HEK293 (cell line): ENCODE measurements at regions not wholly inside any gene's neighbourhood (a gene's known extent, or its start where the extent isn't known, plus 50 kb on each side); places are given as distances from the start of the nearest gene placed in this dataset.

Experiments used
- CTCF ChIA-PET: fragments of 350-600 bp; formaldehyde crosslinking; extraction: SDS; loops from one replicate; lab custom pipeline; 2021; ENCODE audit warnings: antibody characterized with exemption; lab: Yijun Ruan, JAX
- POLR2A ChIA-PET: fragments of 300-600 bp; formaldehyde crosslinking; extraction: SDS; loops from one replicate; lab custom pipeline; 2020; ENCODE audit warnings: antibody characterized with exemption, inconsistent platforms; lab: Yijun Ruan, JAX
- H3K27ac ChIP-seq: fragments of 200-500 bp; sonication (Bioruptor generic); 2 replicates; pipeline ENCODE4 v1.5.1; 2014; ENCODE audit warnings: low read depth, low read length, control low read depth, inconsistent platforms; ENCODE audit errors: extremely low read depth
- H3K36me3 ChIP-seq, 2 experiments: fragments of 200-500 bp in 1 of 2; sonication (Bioruptor generic) in 1 of 2; 1 replicate in 1 of 2; 2 replicates in 1 of 2; pipeline ENCODE4 v1.5.1; 2014 to 2017; ENCODE audit warnings: inconsistent platforms in 2 of 2, low read length in 2 of 2; ENCODE audit not compliant: control insufficient read depth in 2 of 2, insufficient read depth in 1 of 2
- H3K4me1 ChIP-seq: fragments of 200-500 bp; sonication (Bioruptor generic); 2 replicates; pipeline ENCODE4 v1.5.1; 2014; ENCODE audit warnings: mild to moderate bottlenecking, low read length, inconsistent platforms; ENCODE audit not compliant: control insufficient read depth, insufficient read depth
- H3K4me3 ChIP-seq: 2 replicates; pipeline ENCODE4 v1.5.1; 2011; ENCODE audit warnings: low read depth, mild to moderate bottlenecking, control low read depth, low read length, moderate library complexity
- H3K9me3 ChIP-seq: fragments of 200-500 bp; sonication (Bioruptor generic); 2 replicates; pipeline ENCODE4 v1.5.1; 2014; ENCODE audit warnings: low read depth, low read length, inconsistent platforms; ENCODE audit not compliant: control insufficient read depth, insufficient read depth
- EGR2 ChIP-seq: fragments of 450-650 bp; formaldehyde crosslinking; IDR thresholded peaks from 2 replicates; pipeline ENCODE4 v1.5.1; 2016; ENCODE audit warnings: low read depth, missing biosample characterization, missing genetic modification characterization
- KLF16 ChIP-seq: fragments of 450-650 bp; formaldehyde crosslinking; IDR thresholded peaks from 2 replicates; pipeline ENCODE4 v1.5.1; 2017; ENCODE audit warnings: missing biosample characterization, missing genetic modification characterization
- MYNN ChIP-seq: fragments of 450-650 bp; formaldehyde crosslinking; IDR thresholded peaks from 2 replicates; pipeline ENCODE4 v1.5.1; 2016; ENCODE audit warnings: missing biosample characterization, missing genetic modification characterization, borderline replicate concordance
- YY1 ChIP-seq: fragments of 450-650 bp; formaldehyde crosslinking; IDR thresholded peaks from 2 replicates; pipeline ENCODE4 v1.5.1; 2018; ENCODE audit warnings: missing biosample characterization, missing genetic modification characterization
- ZBTB21 ChIP-seq: fragments of 450-650 bp; formaldehyde crosslinking; IDR thresholded peaks from 2 replicates; pipeline ENCODE4 v1.5.1; 2017; ENCODE audit warnings: missing biosample characterization, missing genetic modification characterization
- ZBTB8A ChIP-seq: fragments of 450-650 bp; formaldehyde crosslinking; IDR thresholded peaks from 2 replicates; pipeline ENCODE4 v1.5.1; 2016; ENCODE audit warnings: missing biosample characterization, missing genetic modification characterization
- ZNF138 ChIP-seq: fragments of 450-650 bp; formaldehyde crosslinking; IDR thresholded peaks from 2 replicates; pipeline ENCODE4 v1.5.1; 2016; ENCODE audit warnings: missing biosample characterization, missing genetic modification characterization, borderline replicate concordance
- ZNF155 ChIP-seq: fragments of 450-650 bp; formaldehyde crosslinking; IDR thresholded peaks from 2 replicates; pipeline ENCODE4 v1.5.1; 2016; ENCODE audit warnings: missing biosample characterization, missing genetic modification characterization
- ZNF19 ChIP-seq: fragments of 450-650 bp; formaldehyde crosslinking; IDR thresholded peaks from 2 replicates; pipeline ENCODE4; 2016; ENCODE audit warnings: missing biosample characterization, missing genetic modification characterization, low read depth
- ZNF292 ChIP-seq: fragments of 450-650 bp; formaldehyde crosslinking; IDR thresholded peaks from 2 replicates; pipeline ENCODE4 v1.5.1; 2016; ENCODE audit warnings: low read depth, missing biosample characterization, missing genetic modification characterization, borderline replicate concordance
- ZNF416 ChIP-seq: fragments of 450-650 bp; formaldehyde crosslinking; IDR thresholded peaks from 2 replicates; pipeline ENCODE4 v1.5.1; 2016; ENCODE audit warnings: missing biosample characterization, missing genetic modification characterization
- ZNF560 ChIP-seq: fragments of 450-650 bp; formaldehyde crosslinking; IDR thresholded peaks from 2 replicates; pipeline ENCODE4 v1.5.1; 2017; ENCODE audit warnings: missing biosample characterization, missing genetic modification characterization, borderline replicate concordance
- ZNF610 ChIP-seq: fragments of 450-650 bp; formaldehyde crosslinking; IDR thresholded peaks from 2 replicates; pipeline ENCODE4 v1.5.1; 2016; ENCODE audit warnings: missing biosample characterization, missing genetic modification characterization, borderline replicate concordance
- ZNF776 ChIP-seq: fragments of 450-650 bp; formaldehyde crosslinking; IDR thresholded peaks from 2 replicates; pipeline ENCODE4 v1.5.0; 2017; ENCODE audit warnings: missing biosample characterization, missing genetic modification characterization, borderline replicate concordance
- ZNF792 ChIP-seq: fragments of 450-650 bp; formaldehyde crosslinking; IDR thresholded peaks from 2 replicates; pipeline ENCODE4 v1.5.1; 2016; ENCODE audit warnings: missing biosample characterization, missing genetic modification characterization
- TF ChIP-seq, protein P1 (sequence below): fragments of 450-650 bp; formaldehyde crosslinking; conservative IDR thresholded peaks from 2 replicates; pipeline ENCODE4 v1.5.1; 2016; ENCODE audit warnings: low read depth, missing biosample characterization, missing genetic modification characterization
- TF ChIP-seq, protein P2 (sequence below): fragments of 450-650 bp; formaldehyde crosslinking; IDR thresholded peaks from 2 replicates; pipeline ENCODE4 v1.5.1; 2016; ENCODE audit warnings: missing biosample characterization, missing genetic modification characterization
- TF ChIP-seq, protein P3 (sequence below): fragments of 450-650 bp; IDR thresholded peaks from 2 replicates; pipeline ENCODE4 v1.5.1; 2018; ENCODE audit warnings: missing biosample characterization, missing genetic modification characterization

DNA sequence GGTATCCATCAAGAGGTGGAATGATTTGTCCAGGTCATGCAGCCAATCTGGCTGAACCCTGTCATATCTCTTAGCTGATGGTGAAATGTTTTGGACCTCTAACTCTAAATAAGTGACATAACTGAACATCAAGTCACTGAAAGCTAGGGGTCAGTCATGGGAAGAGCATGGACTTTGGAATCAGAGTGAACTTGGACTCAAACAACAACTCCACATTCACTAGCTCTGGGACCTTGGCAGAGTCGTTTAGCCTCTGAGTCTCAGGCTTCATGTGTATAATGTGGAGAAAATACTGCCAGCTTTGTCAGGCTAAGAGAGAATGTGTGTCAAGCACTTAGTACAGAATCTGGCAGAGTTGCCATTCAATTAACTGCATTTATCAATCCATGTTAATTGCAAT is 557.8 kb upstream of the CFAP20DC start (continued):
- TF ChIP-seq, protein P1, sequence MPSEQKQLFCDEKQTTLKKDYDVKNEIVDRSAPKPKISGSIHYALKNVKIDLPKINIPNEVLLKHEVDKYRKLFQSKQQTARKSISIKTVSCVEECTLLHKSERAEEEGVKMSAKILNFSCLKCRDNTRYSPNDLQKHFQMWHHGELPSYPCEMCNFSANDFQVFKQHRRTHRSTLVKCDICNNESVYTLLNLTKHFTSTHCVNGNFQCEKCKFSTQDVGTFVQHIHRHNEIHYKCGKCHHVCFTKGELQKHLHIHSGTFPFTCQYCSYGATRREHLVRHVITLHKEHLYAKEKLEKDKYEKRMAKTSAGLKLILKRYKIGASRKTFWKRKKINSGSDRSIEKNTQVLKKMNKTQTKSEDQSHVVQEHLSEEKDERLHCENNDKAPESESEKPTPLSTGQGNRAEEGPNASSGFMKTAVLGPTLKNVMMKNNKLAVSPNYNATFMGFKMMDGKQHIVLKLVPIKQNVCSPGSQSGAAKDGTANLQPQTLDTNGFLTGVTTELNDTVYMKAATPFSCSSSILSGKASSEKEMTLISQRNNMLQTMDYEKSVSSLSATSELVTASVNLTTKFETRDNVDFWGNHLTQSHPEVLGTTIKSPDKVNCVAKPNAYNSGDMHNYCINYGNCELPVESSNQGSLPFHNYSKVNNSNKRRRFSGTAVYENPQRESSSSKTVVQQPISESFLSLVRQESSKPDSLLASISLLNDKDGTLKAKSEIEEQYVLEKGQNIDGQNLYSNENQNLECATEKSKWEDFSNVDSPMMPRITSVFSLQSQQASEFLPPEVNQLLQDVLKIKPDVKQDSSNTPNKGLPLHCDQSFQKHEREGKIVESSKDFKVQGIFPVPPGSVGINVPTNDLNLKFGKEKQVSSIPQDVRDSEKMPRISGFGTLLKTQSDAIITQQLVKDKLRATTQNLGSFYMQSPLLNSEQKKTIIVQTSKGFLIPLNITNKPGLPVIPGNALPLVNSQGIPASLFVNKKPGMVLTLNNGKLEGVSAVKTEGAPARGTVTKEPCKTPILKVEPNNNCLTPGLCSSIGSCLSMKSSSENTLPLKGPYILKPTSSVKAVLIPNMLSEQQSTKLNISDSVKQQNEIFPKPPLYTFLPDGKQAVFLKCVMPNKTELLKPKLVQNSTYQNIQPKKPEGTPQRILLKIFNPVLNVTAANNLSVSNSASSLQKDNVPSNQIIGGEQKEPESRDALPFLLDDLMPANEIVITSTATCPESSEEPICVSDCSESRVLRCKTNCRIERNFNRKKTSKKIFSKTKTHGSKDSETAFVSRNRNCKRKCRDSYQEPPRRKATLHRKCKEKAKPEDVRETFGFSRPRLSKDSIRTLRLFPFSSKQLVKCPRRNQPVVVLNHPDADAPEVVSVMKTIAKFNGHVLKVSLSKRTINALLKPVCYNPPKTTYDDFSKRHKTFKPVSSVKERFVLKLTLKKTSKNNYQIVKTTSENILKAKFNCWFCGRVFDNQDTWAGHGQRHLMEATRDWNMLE (tag by site-specific recombination) = no peak
- no peak for TF ChIP-seq ZNF610 (tag by site-specific recombination)
- TF ChIP-seq, protein P2, sequence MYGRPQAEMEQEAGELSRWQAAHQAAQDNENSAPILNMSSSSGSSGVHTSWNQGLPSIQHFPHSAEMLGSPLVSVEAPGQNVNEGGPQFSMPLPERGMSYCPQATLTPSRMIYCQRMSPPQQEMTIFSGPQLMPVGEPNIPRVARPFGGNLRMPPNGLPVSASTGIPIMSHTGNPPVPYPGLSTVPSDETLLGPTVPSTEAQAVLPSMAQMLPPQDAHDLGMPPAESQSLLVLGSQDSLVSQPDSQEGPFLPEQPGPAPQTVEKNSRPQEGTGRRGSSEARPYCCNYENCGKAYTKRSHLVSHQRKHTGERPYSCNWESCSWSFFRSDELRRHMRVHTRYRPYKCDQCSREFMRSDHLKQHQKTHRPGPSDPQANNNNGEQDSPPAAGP (tag by site-specific recombination) = no peak
- no peak for TF ChIP-seq EGR2 (tag by site-specific recombination)
- TF ChIP-seq ZNF776 (tag by site-specific recombination) = no peak

DNA sequence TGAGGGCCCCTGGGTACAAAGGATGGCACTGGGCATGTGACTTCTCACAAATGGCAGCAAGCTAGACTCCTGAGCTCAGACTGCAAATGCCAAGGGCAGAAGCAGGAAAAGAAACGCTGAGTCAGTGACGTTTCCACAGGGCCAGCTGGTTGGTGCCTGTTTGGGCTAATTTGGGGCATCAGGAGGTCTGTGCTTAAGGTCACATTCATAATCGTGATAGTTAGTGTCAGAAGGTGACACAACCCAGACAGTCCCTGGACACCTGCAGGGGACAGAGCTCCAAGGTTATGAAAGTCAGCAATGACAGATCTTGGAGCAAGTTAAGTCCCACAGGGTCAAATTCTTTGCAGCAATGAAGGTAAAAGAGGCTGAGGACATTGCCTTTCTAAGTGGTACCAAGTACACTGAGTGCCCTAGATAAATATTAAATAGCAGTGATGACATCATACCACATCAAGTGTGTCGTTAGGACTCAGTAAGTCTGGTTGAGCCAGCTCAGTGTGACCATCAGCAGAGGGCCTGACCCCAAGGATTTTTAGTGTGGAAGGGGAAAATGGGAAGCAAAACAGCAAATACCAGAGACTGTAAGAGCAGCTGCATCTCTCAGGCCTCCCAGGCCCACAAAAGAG is 556.9 kb upstream of the CFAP20DC start:
- no peak overlapping the region for H3K27ac ChIP-seq
- H3K9me3 ChIP-seq = no peaks in the 10 kb centered on the region
- TF ChIP-seq, protein P1 (tag by site-specific recombination) = no peak
- TF ChIP-seq ZBTB8A (no peak), ZBTB21 (tag by site-specific recombination) (no peak), ZNF292 (tag by site-specific recombination) (no peak), YY1 (no peak), ZNF155 (tag by site-specific recombination) (no peak), ZNF19 (no peak), ZNF560 (tag by site-specific recombination) (no peak), MYNN (tag by site-specific recombination) (no peak), ZNF416 (no peak), ZNF792 (tag by site-specific recombination) (no peak), ZNF138 (tag by site-specific recombination) (no peak), KLF16 (no peak)
- TF ChIP-seq, protein P3, sequence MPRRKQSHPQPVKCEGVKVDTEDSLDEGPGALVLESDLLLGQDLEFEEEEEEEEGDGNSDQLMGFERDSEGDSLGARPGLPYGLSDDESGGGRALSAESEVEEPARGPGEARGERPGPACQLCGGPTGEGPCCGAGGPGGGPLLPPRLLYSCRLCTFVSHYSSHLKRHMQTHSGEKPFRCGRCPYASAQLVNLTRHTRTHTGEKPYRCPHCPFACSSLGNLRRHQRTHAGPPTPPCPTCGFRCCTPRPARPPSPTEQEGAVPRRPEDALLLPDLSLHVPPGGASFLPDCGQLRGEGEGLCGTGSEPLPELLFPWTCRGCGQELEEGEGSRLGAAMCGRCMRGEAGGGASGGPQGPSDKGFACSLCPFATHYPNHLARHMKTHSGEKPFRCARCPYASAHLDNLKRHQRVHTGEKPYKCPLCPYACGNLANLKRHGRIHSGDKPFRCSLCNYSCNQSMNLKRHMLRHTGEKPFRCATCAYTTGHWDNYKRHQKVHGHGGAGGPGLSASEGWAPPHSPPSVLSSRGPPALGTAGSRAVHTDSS (tag by site-specific recombination) = no peak
- no peak overlapping the region for H3K4me3 ChIP-seq
- ChIA-PET POLR2A (no interaction called here), CTCF (interaction anchor here (0.6 to 1.2 kb wide), 2 partner anchors 36 to 131 kb away, joined by 3 to 4 read pairs; no protein-coding TSS in a partner anchor)
- no peaks in the 10 kb centered on the region for H3K4me1 ChIP-seq
- H3K36me3 ChIP-seq = no peaks in the 10 kb centered on the region
